ENCODE measurements at regions not wholly inside any gene's neighbourhood (a gene's known extent, or its start where the extent isn't known, plus 50 kb on each side); places are given as distances from the start of the nearest gene placed in this dataset.

DNA sequence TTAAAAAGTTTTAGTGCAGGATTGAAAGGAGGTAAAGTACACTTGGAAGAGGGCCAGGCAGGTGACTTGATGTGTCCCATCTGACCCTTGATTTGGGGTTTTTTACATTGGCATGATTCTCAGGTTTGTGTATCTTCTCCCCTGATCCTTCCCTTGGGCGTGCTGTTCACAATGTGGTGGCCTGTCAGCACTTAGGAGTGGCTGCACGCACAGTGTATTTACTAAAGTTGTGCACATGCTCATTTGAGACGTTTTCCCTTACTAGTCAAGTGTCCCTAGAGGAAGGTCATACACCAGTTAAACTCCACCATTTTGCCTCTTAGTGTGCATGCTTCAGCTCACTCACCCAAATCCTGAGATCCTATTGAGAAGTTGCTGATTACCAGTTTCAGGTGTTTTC, 145.7 kb upstream of the PLEKHA5 start:
- Histone ChIP-seq H3K4me1 (ENCODE audit: insufficient read depth, low read length) (no peaks in the 10 kb centered on the region), H3K27me3 (ENCODE audit: insufficient read depth, low read length) (no peaks in the 10 kb centered on the region), H3K4me2 (ENCODE audit: low read length) (no peak overlapping the region), H4K20me1 (ENCODE audit: insufficient read depth, low read length) (no peaks in the 10 kb centered on the region), H3K9ac (ENCODE audit: low read length) (no peak overlapping the region), H3K4me3 (ENCODE audit: insufficient read depth, low read depth, low read length) (no peak overlapping the region), H3K9me3 (ENCODE audit: insufficient read depth, low read depth, low read length) (no peaks in the 10 kb centered on the region), H3K27ac (ENCODE audit: low read depth, low read length) (no peak overlapping the region), H2AFZ (ENCODE audit: low read depth, low read length) (no peak overlapping the region), H3K79me2 (ENCODE audit: insufficient read depth, low read length) (no peaks in the 10 kb centered on the region), H3K36me3 (ENCODE audit: insufficient read depth, low read length) (no peaks in the 10 kb centered on the region)
- H3K36me3 Mint-ChIP-seq (ENCODE audit: low read depth, unreplicated experiment) = no peaks in the 10 kb centered on the region
- H3K4me1 Mint-ChIP-seq (ENCODE audit: low read depth, unreplicated experiment) = no peaks in the 10 kb centered on the region
- H3K9me3 Mint-ChIP-seq (ENCODE audit: unreplicated experiment) = peaks cover 2% of the 10 kb centered on the region
- H3K4me3 Mint-ChIP-seq (ENCODE audit: unreplicated experiment) = no peak overlapping the region
- TF ChIP-seq EZH2 (IDR thresholded peaks at IDR 0.05; ENCODE audit: insufficient read depth, low read length) = no peak
- TF ChIP-seq, protein P1, sequence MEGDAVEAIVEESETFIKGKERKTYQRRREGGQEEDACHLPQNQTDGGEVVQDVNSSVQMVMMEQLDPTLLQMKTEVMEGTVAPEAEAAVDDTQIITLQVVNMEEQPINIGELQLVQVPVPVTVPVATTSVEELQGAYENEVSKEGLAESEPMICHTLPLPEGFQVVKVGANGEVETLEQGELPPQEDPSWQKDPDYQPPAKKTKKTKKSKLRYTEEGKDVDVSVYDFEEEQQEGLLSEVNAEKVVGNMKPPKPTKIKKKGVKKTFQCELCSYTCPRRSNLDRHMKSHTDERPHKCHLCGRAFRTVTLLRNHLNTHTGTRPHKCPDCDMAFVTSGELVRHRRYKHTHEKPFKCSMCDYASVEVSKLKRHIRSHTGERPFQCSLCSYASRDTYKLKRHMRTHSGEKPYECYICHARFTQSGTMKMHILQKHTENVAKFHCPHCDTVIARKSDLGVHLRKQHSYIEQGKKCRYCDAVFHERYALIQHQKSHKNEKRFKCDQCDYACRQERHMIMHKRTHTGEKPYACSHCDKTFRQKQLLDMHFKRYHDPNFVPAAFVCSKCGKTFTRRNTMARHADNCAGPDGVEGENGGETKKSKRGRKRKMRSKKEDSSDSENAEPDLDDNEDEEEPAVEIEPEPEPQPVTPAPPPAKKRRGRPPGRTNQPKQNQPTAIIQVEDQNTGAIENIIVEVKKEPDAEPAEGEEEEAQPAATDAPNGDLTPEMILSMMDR (IDR thresholded peaks at IDR 0.05; ENCODE audit: insufficient read depth, low read depth, low read length) = no peak
- H3K27me3 Mint-ChIP-seq (ENCODE audit: low read depth, unreplicated experiment) = no peaks in the 10 kb centered on the region
- H3K27ac Mint-ChIP-seq (ENCODE audit: unreplicated experiment) = no peak overlapping the region
- FAIRE-seq (no peak), DNase-seq (ENCODE audit: low read depth) (no peak)

DNA sequence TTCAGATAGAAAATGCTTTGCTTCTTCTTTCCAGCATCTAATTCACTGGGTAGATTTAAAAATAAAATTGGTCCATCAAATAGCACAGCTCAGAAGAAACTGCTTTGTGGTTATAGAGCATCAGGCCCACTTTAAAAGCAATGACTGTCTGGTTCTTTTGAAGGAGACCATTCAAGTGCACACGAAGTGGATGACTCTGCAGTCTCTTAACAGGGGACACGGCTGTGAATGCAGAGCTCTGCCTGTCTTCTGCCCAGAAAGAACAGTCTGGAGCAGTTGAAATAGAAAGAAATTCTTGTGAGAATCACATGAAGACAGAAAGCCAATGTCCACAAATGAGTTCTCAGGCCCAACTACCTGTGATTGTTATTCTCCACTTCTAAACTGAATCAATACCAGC, 138.7 kb upstream of the PLEKHA5 start:
- H3K4me3 Mint-ChIP-seq (ENCODE audit: unreplicated experiment) = no peak overlapping the region
- H3K9me3 Mint-ChIP-seq (ENCODE audit: unreplicated experiment) = no peaks in the 10 kb centered on the region
- H3K4me1 Mint-ChIP-seq (ENCODE audit: low read depth, unreplicated experiment) = peaks cover 5% of the 10 kb centered on the region
- Histone ChIP-seq H3K9ac (ENCODE audit: low read length) (no peak overlapping the region), H3K4me1 (ENCODE audit: insufficient read depth, low read length) (no peaks in the 10 kb centered on the region), H3K27me3 (ENCODE audit: insufficient read depth, low read length) (no peaks in the 10 kb centered on the region), H3K9me3 (ENCODE audit: insufficient read depth, low read depth, low read length) (no peaks in the 10 kb centered on the region), H3K4me3 (ENCODE audit: insufficient read depth, low read depth, low read length) (no peak overlapping the region), H3K4me2 (ENCODE audit: low read length) (no peak overlapping the region), H3K79me2 (ENCODE audit: insufficient read depth, low read length) (no peaks in the 10 kb centered on the region), H4K20me1 (ENCODE audit: insufficient read depth, low read length) (no peaks in the 10 kb centered on the region), H3K36me3 (ENCODE audit: insufficient read depth, low read length) (no peaks in the 10 kb centered on the region), H2AFZ (ENCODE audit: low read depth, low read length) (peak overlapping the region; percentile 11), H3K27ac (ENCODE audit: low read depth, low read length) (no peak overlapping the region)
- TF ChIP-seq, protein P1 (IDR thresholded peaks at IDR 0.05; ENCODE audit: insufficient read depth, low read depth, low read length) = no peak
- TF ChIP-seq EZH2 (IDR thresholded peaks at IDR 0.05; ENCODE audit: insufficient read depth, low read length) = no peak
- no peak for DNase-seq (ENCODE audit: low read depth)
- no peaks in the 10 kb centered on the region for H3K27me3 Mint-ChIP-seq (ENCODE audit: low read depth, unreplicated experiment)
- H3K36me3 Mint-ChIP-seq (ENCODE audit: low read depth, unreplicated experiment) = no peaks in the 10 kb centered on the region
- FAIRE-seq = no peak
- no peak overlapping the region for H3K27ac Mint-ChIP-seq (ENCODE audit: unreplicated experiment)

DNA sequence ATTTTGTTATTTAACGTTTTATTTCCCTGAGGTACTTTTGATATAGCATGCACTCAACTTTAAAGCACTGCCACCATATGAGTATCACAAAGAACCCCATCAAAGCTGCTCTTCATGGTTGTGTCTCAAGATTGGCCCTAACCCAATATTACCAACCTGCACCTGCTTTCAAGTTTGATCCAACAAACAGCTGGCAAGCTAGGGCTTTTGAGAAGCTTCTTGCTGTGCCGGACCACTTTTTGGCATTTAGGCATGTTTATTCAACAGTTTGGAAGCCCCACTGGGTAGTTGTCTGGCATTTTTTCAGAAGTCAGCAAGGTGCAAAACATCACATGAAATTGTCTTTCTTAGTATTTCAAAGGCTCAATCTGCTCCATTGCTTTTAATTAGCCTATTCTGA, 137.2 kb upstream of the PLEKHA5 start:
- Histone ChIP-seq H3K4me2 (ENCODE audit: low read length) (no peak overlapping the region), H3K36me3 (ENCODE audit: insufficient read depth, low read length) (no peaks in the 10 kb centered on the region), H2AFZ (ENCODE audit: low read depth, low read length) (no peak overlapping the region), H3K9me3 (ENCODE audit: insufficient read depth, low read depth, low read length) (no peaks in the 10 kb centered on the region), H3K79me2 (ENCODE audit: insufficient read depth, low read length) (no peaks in the 10 kb centered on the region), H3K27ac (ENCODE audit: low read depth, low read length) (no peak overlapping the region), H3K4me1 (ENCODE audit: insufficient read depth, low read length) (no peaks in the 10 kb centered on the region), H3K9ac (ENCODE audit: low read length) (no peak overlapping the region), H3K4me3 (ENCODE audit: insufficient read depth, low read depth, low read length) (no peak overlapping the region), H3K27me3 (ENCODE audit: insufficient read depth, low read length) (no peaks in the 10 kb centered on the region), H4K20me1 (ENCODE audit: insufficient read depth, low read length) (no peaks in the 10 kb centered on the region)
- Mint-ChIP-seq H3K4me3 (ENCODE audit: unreplicated experiment) (no peak overlapping the region), H3K9me3 (ENCODE audit: unreplicated experiment) (no peaks in the 10 kb centered on the region), H3K4me1 (ENCODE audit: low read depth, unreplicated experiment) (peaks cover 5% of the 10 kb centered on the region), H3K27me3 (ENCODE audit: low read depth, unreplicated experiment) (no peaks in the 10 kb centered on the region), H3K36me3 (ENCODE audit: low read depth, unreplicated experiment) (no peaks in the 10 kb centered on the region), H3K27ac (ENCODE audit: unreplicated experiment) (no peak overlapping the region)
- no peak for FAIRE-seq
- TF ChIP-seq EZH2 (IDR thresholded peaks at IDR 0.05; ENCODE audit: insufficient read depth, low read length) = no peak
- TF ChIP-seq, protein P1 (IDR thresholded peaks at IDR 0.05; ENCODE audit: insufficient read depth, low read depth, low read length) = no peak
- DNase-seq (ENCODE audit: low read depth) = no peak

All from astrocyte (in vitro differentiated cells and primary cell).